ENCODE measurements at regions not wholly inside any gene's neighbourhood (a gene's known extent, or its start where the extent isn't known, plus 50 kb on each side); places are given as distances from the start of the nearest gene placed in this dataset.

DNA sequence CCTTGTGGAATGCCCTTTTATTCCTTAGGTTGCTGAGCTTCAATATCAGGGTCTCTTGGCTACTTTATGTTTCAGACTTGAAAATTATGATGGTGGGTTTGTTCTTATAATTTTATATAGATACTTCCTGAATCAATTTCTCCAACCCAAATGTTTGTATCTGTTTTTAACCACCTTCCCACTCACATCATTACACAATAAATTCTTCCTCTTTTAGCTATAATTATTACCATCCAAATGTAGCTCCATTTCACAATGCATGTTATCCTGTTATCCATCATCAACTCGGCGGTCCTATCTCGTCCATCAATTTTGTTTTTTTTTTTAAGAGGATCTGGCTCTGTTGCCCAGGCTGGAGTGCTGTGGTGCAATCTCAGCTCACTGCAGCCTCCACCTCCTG lies 357.6 kb upstream of the ZP4 start:
- TF ChIP-seq, protein P1, sequence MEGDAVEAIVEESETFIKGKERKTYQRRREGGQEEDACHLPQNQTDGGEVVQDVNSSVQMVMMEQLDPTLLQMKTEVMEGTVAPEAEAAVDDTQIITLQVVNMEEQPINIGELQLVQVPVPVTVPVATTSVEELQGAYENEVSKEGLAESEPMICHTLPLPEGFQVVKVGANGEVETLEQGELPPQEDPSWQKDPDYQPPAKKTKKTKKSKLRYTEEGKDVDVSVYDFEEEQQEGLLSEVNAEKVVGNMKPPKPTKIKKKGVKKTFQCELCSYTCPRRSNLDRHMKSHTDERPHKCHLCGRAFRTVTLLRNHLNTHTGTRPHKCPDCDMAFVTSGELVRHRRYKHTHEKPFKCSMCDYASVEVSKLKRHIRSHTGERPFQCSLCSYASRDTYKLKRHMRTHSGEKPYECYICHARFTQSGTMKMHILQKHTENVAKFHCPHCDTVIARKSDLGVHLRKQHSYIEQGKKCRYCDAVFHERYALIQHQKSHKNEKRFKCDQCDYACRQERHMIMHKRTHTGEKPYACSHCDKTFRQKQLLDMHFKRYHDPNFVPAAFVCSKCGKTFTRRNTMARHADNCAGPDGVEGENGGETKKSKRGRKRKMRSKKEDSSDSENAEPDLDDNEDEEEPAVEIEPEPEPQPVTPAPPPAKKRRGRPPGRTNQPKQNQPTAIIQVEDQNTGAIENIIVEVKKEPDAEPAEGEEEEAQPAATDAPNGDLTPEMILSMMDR (IDR thresholded peaks at IDR 0.05): no peak
- TF ChIP-seq POLR2A (IDR thresholded peaks at IDR 0.05): no peak
